ENCODE measurements at regions not wholly inside any gene's neighbourhood (a gene's known extent, or its start where the extent isn't known, plus 50 kb on each side); places are given as distances from the start of the nearest gene placed in this dataset.
"Not testable (repeated sequence)": the region's sequence is repeated elsewhere in the genome, so short reads cannot be mapped to it uniquely, and the experiment has no call there.

DNA sequence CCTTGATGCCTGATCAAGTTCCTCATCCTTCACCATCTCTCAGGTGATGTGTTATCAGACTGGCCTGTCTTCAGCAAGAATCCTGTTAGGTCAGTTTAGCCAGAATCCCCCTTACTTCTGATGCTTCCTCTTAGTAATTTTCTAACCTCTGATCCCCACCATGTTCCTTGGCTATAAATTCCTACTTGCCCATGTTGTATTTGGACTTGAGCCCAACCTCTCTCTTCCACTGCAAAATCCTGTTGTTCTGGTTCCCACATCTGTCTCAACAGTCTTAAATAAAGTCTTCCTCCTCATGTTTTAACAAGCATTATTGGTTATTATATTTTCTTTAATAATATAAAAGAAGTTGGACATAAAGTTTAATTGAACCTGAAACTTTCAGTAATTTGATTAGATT, 987.8 kb upstream of the USP15 start:
- no peak overlapping the region for H3K4me3 ChIP-seq (ENCODE audit: control insufficient read depth in 1 of 2, extremely low read depth in 1 of 2, low read length in 1 of 2)
- peaks cover 7 to 8% (median 8%) of the 10 kb centered on the region in 3 donors for H3K9me3 Mint-ChIP-seq
- CTCF ChIA-PET: no interaction called here
- H3K27me3 ChIP-seq (replicated peaks in 1 of 2; ENCODE audit: control insufficient read depth in 2 of 2, extremely low read depth in 1 of 2, insufficient read depth in 2 of 2, low read length in 1 of 2): no peaks in the 10 kb centered on the region
- no peaks in the 10 kb centered on the region for H3K4me1 ChIP-seq (ENCODE audit: control insufficient read depth in 1 of 2, extremely low read depth in 1 of 2, insufficient read depth in 2 of 2, low read length in 2 of 2)
- no peaks in the 10 kb centered on the region for H3K4me1 Mint-ChIP-seq
- no peak overlapping the region for H3K4me3 Mint-ChIP-seq
- H3K9me3 ChIP-seq: no peaks in the 10 kb centered on the region
- no peak for DNase-seq
- H3K36me3 Mint-ChIP-seq: no peaks in the 10 kb centered on the region
- POLR2A ChIA-PET: no interaction called here
- no peak overlapping the region for H3K27ac Mint-ChIP-seq
- no peaks in the 10 kb centered on the region for H3K36me3 ChIP-seq (ENCODE audit: control insufficient read depth in 2 of 2, extremely low read depth in 1 of 2, insufficient read depth in 1 of 2, low read length in 1 of 2)
- H3K27ac ChIP-seq (ENCODE audit: low read length): no peak overlapping the region
- no peaks in the 10 kb centered on the region for H3K27me3 Mint-ChIP-seq
- no peak for ATAC-seq (replicated peaks in 1 of 4)

DNA sequence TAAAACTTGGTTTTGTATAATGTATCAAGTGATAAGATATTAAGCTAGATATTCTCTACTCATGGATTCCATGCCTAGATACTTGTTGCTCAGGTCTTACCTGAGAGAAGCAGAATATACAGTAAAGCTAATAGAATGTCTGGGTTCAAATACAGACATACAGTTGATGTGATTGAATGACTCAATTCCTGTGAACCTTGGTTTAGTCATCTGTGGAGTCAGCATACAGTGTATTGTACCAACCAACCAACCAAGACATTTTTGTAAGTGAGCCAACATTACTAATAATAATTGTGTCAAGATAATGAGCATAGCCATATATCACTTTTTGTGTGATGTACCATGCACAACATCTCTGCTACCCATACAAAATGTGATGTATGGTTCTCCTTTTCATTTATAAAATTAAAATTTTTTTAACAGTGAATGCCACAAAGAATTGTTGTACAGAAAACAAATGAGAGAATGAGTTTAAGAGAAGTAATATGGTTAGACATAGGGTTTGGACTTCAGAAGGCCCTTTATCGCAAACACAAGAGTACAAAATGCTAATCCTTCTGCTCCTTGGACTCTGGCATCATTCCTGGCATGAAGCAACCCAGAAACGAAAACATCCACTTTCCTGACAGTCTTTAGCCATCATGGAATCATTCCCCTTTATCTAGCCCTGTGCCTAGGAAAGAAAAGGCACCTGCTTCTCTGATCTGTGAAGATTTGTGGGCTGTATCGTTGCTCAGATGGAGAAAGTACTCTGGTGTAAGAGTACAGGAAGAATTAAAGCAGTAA, 977.2 kb upstream of the USP15 start:
- WGBS (ENCODE audit: insufficient coverage): no CpG with 5 or more reads among the region's 3 CpGs
- POLR2A ChIA-PET: no interaction called here
- no peak overlapping the region for H3K4me3 ChIP-seq (ENCODE audit: control insufficient read depth in 1 of 2, extremely low read depth in 1 of 2, low read length in 1 of 2)
- H3K27ac Mint-ChIP-seq: no peak overlapping the region
- no peak overlapping the region for H3K27ac ChIP-seq (ENCODE audit: low read length)
- H3K9me3 Mint-ChIP-seq: peaks cover 0 to 25% (median 25%) of the 10 kb centered on the region in 3 donors
- no peaks in the 10 kb centered on the region for H3K4me1 ChIP-seq (ENCODE audit: control insufficient read depth in 1 of 2, extremely low read depth in 1 of 2, insufficient read depth in 2 of 2, low read length in 2 of 2)
- no peaks in the 10 kb centered on the region for H3K9me3 ChIP-seq
- CTCF ChIA-PET: no interaction called here
- no peak for DNase-seq
- ATAC-seq (replicated peaks in 1 of 4): no peak
- no peaks in the 10 kb centered on the region for H3K36me3 ChIP-seq (ENCODE audit: control insufficient read depth in 2 of 2, extremely low read depth in 1 of 2, insufficient read depth in 1 of 2, low read length in 1 of 2)
- no peaks in the 10 kb centered on the region for H3K4me1 Mint-ChIP-seq
- H3K4me3 Mint-ChIP-seq: no peak overlapping the region
- no peaks in the 10 kb centered on the region for H3K36me3 Mint-ChIP-seq
- H3K27me3 Mint-ChIP-seq: no peaks in the 10 kb centered on the region
- H3K27me3 ChIP-seq (replicated peaks in 1 of 2; ENCODE audit: control insufficient read depth in 2 of 2, extremely low read depth in 1 of 2, insufficient read depth in 2 of 2, low read length in 1 of 2): no peaks in the 10 kb centered on the region

DNA sequence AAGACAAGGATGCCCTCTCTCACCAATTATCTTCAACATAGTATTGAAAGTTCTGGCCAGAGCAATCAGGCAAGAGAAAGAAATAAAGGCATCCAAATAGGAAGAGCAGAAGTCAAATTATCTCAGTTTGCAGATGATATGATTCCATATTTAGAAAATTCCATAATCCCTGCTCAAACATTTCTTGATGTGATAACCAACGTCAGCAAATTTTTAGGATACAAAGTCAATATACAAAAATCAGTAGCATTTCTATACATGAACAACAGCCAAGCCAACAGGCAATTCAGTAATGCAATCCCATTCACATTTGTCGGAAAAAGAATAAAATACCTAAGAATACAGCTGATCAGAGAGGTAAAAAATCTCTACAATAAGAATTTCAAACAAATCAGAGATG, 969.7 kb upstream of the USP15 start:
- Mint-ChIP-seq H3K27ac (no peak overlapping the region), H3K4me3 (no peak overlapping the region), H3K36me3 (no peaks in the 10 kb centered on the region), H3K27me3 (no peaks in the 10 kb centered on the region), H3K4me1 (no peaks in the 10 kb centered on the region), H3K9me3 (peaks cover 17 to 42% (median 27%) of the 10 kb centered on the region in 3 donors)
- ChIA-PET CTCF (no interaction called here), POLR2A (no interaction called here)
- Histone ChIP-seq H3K36me3 (ENCODE audit: control insufficient read depth in 2 of 2, extremely low read depth in 1 of 2, insufficient read depth in 1 of 2, low read length in 1 of 2) (no peaks in the 10 kb centered on the region), H3K27me3 (replicated peaks in 1 of 2; ENCODE audit: control insufficient read depth in 2 of 2, extremely low read depth in 1 of 2, insufficient read depth in 2 of 2, low read length in 1 of 2) (no peaks in the 10 kb centered on the region), H3K27ac (ENCODE audit: low read length) (no peak overlapping the region), H3K4me3 (ENCODE audit: control insufficient read depth in 1 of 2, extremely low read depth in 1 of 2, low read length in 1 of 2) (no peak overlapping the region), H3K4me1 (ENCODE audit: control insufficient read depth in 1 of 2, extremely low read depth in 1 of 2, insufficient read depth in 2 of 2, low read length in 2 of 2) (no peaks in the 10 kb centered on the region), H3K9me3 (no peaks in the 10 kb centered on the region)
- no peak for DNase-seq
- no peak for ATAC-seq (replicated peaks in 1 of 4)
- WGBS (ENCODE audit: insufficient coverage): no CpG with 5 or more reads among the region's 2 CpGs

DNA sequence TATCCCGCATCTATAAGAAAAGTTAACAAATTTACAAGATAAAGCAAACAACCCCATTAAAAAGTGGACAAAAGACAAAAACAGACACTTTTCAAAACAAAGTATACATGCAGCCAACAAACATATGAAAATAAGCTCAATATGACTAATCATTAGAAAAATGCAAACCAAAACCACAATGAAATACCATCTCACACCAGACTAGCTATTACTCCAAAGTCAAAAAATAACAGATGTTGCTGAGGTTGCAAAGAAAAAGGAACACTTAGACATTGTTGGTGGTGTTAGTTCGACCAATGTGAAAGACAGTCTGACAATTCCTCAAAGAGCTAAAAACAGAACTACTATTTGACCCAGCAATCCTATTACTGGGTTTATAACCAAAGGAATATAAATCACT, 968.6 kb upstream of the USP15 start:
- Mint-ChIP-seq H3K4me1 (no peaks in the 10 kb centered on the region), H3K9me3 (peaks cover 17 to 41% (median 22%) of the 10 kb centered on the region in 3 donors), H3K4me3 (no peak overlapping the region), H3K27me3 (no peaks in the 10 kb centered on the region), H3K36me3 (no peaks in the 10 kb centered on the region), H3K27ac (no peak overlapping the region)
- 100% methylated on average over 1 of the region's 2 CpGs for WGBS (ENCODE audit: insufficient coverage)
- ATAC-seq (replicated peaks in 1 of 4) (no peak), DNase-seq (no peak)
- H3K27ac ChIP-seq (ENCODE audit: low read length): no peak overlapping the region
- H3K9me3 ChIP-seq: no peaks in the 10 kb centered on the region
- CTCF ChIA-PET: no interaction called here
- no peaks in the 10 kb centered on the region for H3K36me3 ChIP-seq (ENCODE audit: control insufficient read depth in 2 of 2, extremely low read depth in 1 of 2, insufficient read depth in 1 of 2, low read length in 1 of 2)
- H3K4me3 ChIP-seq (ENCODE audit: control insufficient read depth in 1 of 2, extremely low read depth in 1 of 2, low read length in 1 of 2): no peak overlapping the region
- no peaks in the 10 kb centered on the region for H3K4me1 ChIP-seq (ENCODE audit: control insufficient read depth in 1 of 2, extremely low read depth in 1 of 2, insufficient read depth in 2 of 2, low read length in 2 of 2)
- H3K27me3 ChIP-seq (replicated peaks in 1 of 2; ENCODE audit: control insufficient read depth in 2 of 2, extremely low read depth in 1 of 2, insufficient read depth in 2 of 2, low read length in 1 of 2): no peaks in the 10 kb centered on the region
- POLR2A ChIA-PET: interaction anchor here in 1 of 2 donors (0.6 kb wide), 1 partner anchor 852 kb away, joined by 3 read pairs; no protein-coding TSS in a partner anchor

DNA sequence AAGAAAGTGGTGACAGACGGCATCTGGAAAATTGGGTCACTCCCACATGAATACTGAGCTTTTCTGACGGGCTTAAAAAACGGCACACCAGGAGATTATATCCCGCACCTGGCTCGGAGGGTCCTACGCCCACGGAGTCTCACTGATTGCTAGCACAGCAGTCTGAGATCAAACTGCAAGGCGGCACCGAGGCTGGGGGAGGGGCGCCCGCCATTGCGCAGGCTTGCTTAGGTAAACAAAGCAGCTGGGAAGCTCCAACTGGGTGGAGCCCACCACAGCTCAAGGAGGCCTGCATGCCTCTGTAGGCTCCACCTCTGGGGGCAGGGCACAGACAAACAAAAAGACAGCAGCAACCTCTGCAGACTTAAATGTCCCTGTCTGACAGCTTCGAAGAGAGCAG, 966.2 kb upstream of the USP15 start:
- H3K27ac ChIP-seq (ENCODE audit: low read length); DNase-seq; H3K4me3 Mint-ChIP-seq; H3K27me3 Mint-ChIP-seq; POLR2A ChIA-PET; H3K27me3 ChIP-seq (replicated peaks in 1 of 2; ENCODE audit: control insufficient read depth in 2 of 2, extremely low read depth in 1 of 2, insufficient read depth in 2 of 2, low read length in 1 of 2); H3K9me3 ChIP-seq; ATAC-seq (replicated peaks in 1 of 4); H3K4me1 Mint-ChIP-seq; H3K4me3 ChIP-seq (ENCODE audit: control insufficient read depth in 1 of 2, extremely low read depth in 1 of 2, low read length in 1 of 2); H3K4me1 ChIP-seq (ENCODE audit: control insufficient read depth in 1 of 2, extremely low read depth in 1 of 2, insufficient read depth in 2 of 2, low read length in 2 of 2); H3K27ac Mint-ChIP-seq; H3K36me3 Mint-ChIP-seq; H3K36me3 ChIP-seq (ENCODE audit: control insufficient read depth in 2 of 2, extremely low read depth in 1 of 2, insufficient read depth in 1 of 2, low read length in 1 of 2): not testable (repeated sequence)
- CTCF ChIA-PET: interaction anchor here in 1 of 2 donors (0.6 kb wide), 1 partner anchor 19 kb away, joined by 3 read pairs; no protein-coding TSS in a partner anchor
- 95% methylated on average over 7 of the region's 13 CpGs for WGBS (ENCODE audit: insufficient coverage)
- peaks cover 9 to 25% (median 13%) of the 10 kb centered on the region in 3 donors for H3K9me3 Mint-ChIP-seq

DNA sequence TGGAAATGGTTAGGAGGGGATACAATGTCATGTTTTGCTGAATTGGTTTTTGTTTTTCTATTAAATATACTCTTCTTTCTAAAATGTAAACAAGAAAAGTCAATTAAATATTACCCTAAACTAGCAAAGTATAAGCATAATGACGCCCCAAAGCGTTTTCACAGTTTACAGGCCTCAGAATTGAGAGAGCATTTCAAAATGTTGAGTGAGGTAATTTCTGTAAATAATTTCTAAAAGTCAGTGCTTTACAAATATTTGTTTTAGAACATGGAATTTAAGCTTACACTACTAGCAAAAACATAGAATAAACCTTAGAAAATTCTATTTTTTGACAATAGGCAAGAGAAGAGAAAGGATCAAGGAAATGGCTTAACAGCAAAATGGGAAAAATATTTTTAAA, 958.4 kb upstream of the USP15 start:
- H3K27me3 ChIP-seq (replicated peaks in 1 of 2; ENCODE audit: control insufficient read depth in 2 of 2, extremely low read depth in 1 of 2, insufficient read depth in 2 of 2, low read length in 1 of 2): no peaks in the 10 kb centered on the region
- H3K36me3 ChIP-seq (ENCODE audit: control insufficient read depth in 2 of 2, extremely low read depth in 1 of 2, insufficient read depth in 1 of 2, low read length in 1 of 2): no peaks in the 10 kb centered on the region
- Mint-ChIP-seq H3K4me3 (no peak overlapping the region), H3K27ac (no peak overlapping the region), H3K9me3 (peaks cover 0 to 7% (median 4%) of the 10 kb centered on the region in 3 donors), H3K4me1 (no peaks in the 10 kb centered on the region), H3K36me3 (no peaks in the 10 kb centered on the region), H3K27me3 (no peaks in the 10 kb centered on the region)
- WGBS (ENCODE audit: insufficient coverage): no CpG with 5 or more reads among the region's 2 CpGs
- no peak for ATAC-seq (replicated peaks in 1 of 4)
- no peaks in the 10 kb centered on the region for H3K4me1 ChIP-seq (ENCODE audit: control insufficient read depth in 1 of 2, extremely low read depth in 1 of 2, insufficient read depth in 2 of 2, low read length in 2 of 2)
- CTCF ChIA-PET: interaction anchor here in 1 of 2 donors (0.6 kb wide), 1 partner anchor 107 kb away, joined by 4 read pairs; no protein-coding TSS in a partner anchor
- no peak overlapping the region for H3K27ac ChIP-seq (ENCODE audit: low read length)
- POLR2A ChIA-PET: no interaction called here
- H3K9me3 ChIP-seq: no peaks in the 10 kb centered on the region
- no peak for DNase-seq
- no peak overlapping the region for H3K4me3 ChIP-seq (ENCODE audit: control insufficient read depth in 1 of 2, extremely low read depth in 1 of 2, low read length in 1 of 2)

Measured in T-cell (primary cell).